ENCODE measurements at regions not wholly inside any gene's neighbourhood (a gene's known extent, or its start where the extent isn't known, plus 50 kb on each side); places are given as distances from the start of the nearest gene placed in this dataset.
"Not testable (repeated sequence)": the region's sequence is repeated elsewhere in the genome, so short reads cannot be mapped to it uniquely, and the experiment has no call there.

GRCh38 chrX:25762656-25763055, 375.5 kb upstream of the MAGEB18 start:
- FAIRE-seq = peak; percentile 78
- no peak for ATAC-seq

GRCh38 chrX:25771853-25772252, 366.3 kb upstream of the MAGEB18 start:
- ATAC-seq; POLR2A ChIA-PET; H3K4me1 ChIP-seq; DNase-seq (ENCODE audit: low read depth in 1 of 2, low spot score in 1 of 2); FAIRE-seq; CTCF ChIA-PET; H3K9me3 ChIP-seq; H3K4me2 ChIP-seq; H3K4me3 ChIP-seq; H3K27ac ChIP-seq: not testable (repeated sequence)
- 0% methylated on average over 1 of the region's 10 CpGs for WGBS (ENCODE audit: missing lambda C conversion rate)

More at GRCh38 chrX:25762656-25763055, 375.5 kb upstream of the MAGEB18 start:
- no peaks in the 10 kb centered on the region for H3K9me3 ChIP-seq
- WGBS (ENCODE audit: missing lambda C conversion rate) = 0% methylated on average over 2 of the region's 2 CpGs
- TF ChIP-seq ZNF302 (CRISPR knock-in tag; IDR thresholded peaks at IDR 0.05) = no peak
- no peak for TF ChIP-seq MAFK (IDR thresholded peaks at IDR 0.05; ENCODE audit: partially characterized antibody)
- TF ChIP-seq JUN (IDR thresholded peaks at IDR 0.05) = no peak
- TF ChIP-seq CHD2 (IDR thresholded peaks at IDR 0.05; ENCODE audit: low read length, partially characterized antibody) = no peak
- TF ChIP-seq CHD4 (IDR thresholded peaks at IDR 0.05; ENCODE audit: borderline replicate concordance) = no peak
- TF ChIP-seq RNF2 (IDR thresholded peaks at IDR 0.05; ENCODE audit: borderline replicate concordance, low read depth) = no peak
- no peak for TF ChIP-seq RAD21 (conservative IDR thresholded peaks at IDR 0.05 in 1 of 2, IDR thresholded peaks at IDR 0.05 in 1 of 2)
- TF ChIP-seq GATA3 (IDR thresholded peaks at IDR 0.05; ENCODE audit: borderline replicate concordance) = no peak
- no peak for TF ChIP-seq JUNB (IDR thresholded peaks at IDR 0.05)
- no peak for TF ChIP-seq MAZ (IDR thresholded peaks at IDR 0.05; ENCODE audit: borderline replicate concordance, low read depth, low read length)
- CTCF ChIA-PET = no interaction called here
- POLR2A ChIA-PET = no interaction called here
- no peak overlapping the region for H3K27ac ChIP-seq
- no peak overlapping the region for H3K4me2 ChIP-seq
- H3K4me1 ChIP-seq = no peaks in the 10 kb centered on the region
- H3K4me3 ChIP-seq = no peak overlapping the region
- no peak for DNase-seq (ENCODE audit: low read depth in 1 of 2, low spot score in 1 of 2)

DNA sequence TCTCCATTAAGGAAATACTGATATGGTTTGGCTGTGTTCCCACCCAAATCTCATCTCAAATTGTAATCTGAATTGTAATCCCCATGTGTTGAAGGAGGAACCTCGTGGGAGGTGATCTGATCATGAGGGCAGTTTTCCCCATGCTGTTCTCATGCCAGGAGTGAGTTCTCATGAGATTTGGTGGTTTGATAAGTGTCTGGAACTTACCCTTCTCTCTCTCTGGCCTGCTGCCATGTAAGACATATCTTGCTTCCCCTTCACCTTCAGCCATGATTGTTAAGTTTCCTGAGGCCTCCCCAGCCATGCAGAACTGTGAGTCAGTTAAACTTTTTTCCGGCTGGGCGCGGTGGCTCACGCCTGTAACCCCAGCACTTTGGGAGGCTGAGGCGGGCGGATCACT, 340.3 kb upstream of the MAGEB18 start:
- H3K9me3 ChIP-seq; ATAC-seq; H3K27ac ChIP-seq; POLR2A ChIA-PET; FAIRE-seq; CTCF ChIA-PET; H3K4me1 ChIP-seq; DNase-seq (ENCODE audit: low read depth in 1 of 2, low spot score in 1 of 2); H3K4me2 ChIP-seq; H3K4me3 ChIP-seq: not testable (repeated sequence)
- 55% methylated on average over 5 of the region's 7 CpGs for WGBS (ENCODE audit: missing lambda C conversion rate)

DNA sequence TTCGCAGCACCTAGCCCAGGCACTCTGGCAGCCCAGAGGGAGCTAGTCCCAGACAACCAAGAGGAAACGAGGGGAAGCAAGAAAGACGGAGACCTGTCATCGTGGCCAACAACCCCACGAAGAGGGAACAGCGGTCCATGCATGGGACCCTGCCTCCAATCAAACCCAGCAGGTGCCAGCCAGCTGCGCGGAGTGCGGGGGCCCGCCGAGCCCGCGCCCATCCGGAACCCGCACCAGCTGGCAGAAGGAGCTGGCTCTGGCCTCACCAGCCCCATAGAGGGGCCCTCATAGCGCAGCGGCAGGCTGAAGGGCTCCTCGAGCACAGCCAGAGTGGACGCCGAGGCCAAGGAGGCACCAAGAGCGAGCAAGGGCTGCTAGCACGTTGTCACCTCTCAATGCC, 332.4 kb upstream of the MAGEB18 start:
- FAIRE-seq (no peak), ATAC-seq (no peak), DNase-seq (ENCODE audit: low read depth in 1 of 2, low spot score in 1 of 2) (no peak)
- WGBS (ENCODE audit: missing lambda C conversion rate) = 23% methylated on average over 7 of the region's 22 CpGs
- no peak overlapping the region for H3K27ac ChIP-seq
- TF ChIP-seq ZNF302 (CRISPR knock-in tag; IDR thresholded peaks at IDR 0.05) (no peak), PHF8 (IDR thresholded peaks at IDR 0.05; ENCODE audit: borderline replicate concordance, low read depth) (no peak), MAFK (IDR thresholded peaks at IDR 0.05; ENCODE audit: partially characterized antibody) (no peak), PBX3 (IDR thresholded peaks at IDR 0.05) (no peak), RNF2 (IDR thresholded peaks at IDR 0.05; ENCODE audit: borderline replicate concordance, low read depth) (no peak), RARB (CRISPR knock-in tag; IDR thresholded peaks at IDR 0.05) (no peak), ZFP36 (IDR thresholded peaks at IDR 0.05; ENCODE audit: borderline replicate concordance, partially characterized antibody) (no peak), TP53 (CRISPR knock-in tag; IDR thresholded peaks at IDR 0.05) (no peak), CBX2 (IDR thresholded peaks at IDR 0.05; ENCODE audit: borderline replicate concordance, low read depth) (no peak), POLR2AphosphoS2 (conservative IDR thresholded peaks at IDR 0.05; ENCODE audit: low read length) (no peak), FOSB (CRISPR knock-in tag; IDR thresholded peaks at IDR 0.05) (no peak), BHLHE40 (IDR thresholded peaks at IDR 0.05; ENCODE audit: low read depth, low read length) (no peak), ATOH8 (CRISPR knock-in tag; IDR thresholded peaks at IDR 0.05; ENCODE audit: low read depth) (no peak), GATA3 (IDR thresholded peaks at IDR 0.05; ENCODE audit: borderline replicate concordance) (no peak), RAD21 (conservative IDR thresholded peaks at IDR 0.05 in 1 of 2, IDR thresholded peaks at IDR 0.05 in 1 of 2) (no peak), RCOR1 (IDR thresholded peaks at IDR 0.05; ENCODE audit: low read depth, low read length) (no peak), CTCF (IDR thresholded peaks at IDR 0.05) (no peak)
- TF ChIP-seq, protein P1, sequence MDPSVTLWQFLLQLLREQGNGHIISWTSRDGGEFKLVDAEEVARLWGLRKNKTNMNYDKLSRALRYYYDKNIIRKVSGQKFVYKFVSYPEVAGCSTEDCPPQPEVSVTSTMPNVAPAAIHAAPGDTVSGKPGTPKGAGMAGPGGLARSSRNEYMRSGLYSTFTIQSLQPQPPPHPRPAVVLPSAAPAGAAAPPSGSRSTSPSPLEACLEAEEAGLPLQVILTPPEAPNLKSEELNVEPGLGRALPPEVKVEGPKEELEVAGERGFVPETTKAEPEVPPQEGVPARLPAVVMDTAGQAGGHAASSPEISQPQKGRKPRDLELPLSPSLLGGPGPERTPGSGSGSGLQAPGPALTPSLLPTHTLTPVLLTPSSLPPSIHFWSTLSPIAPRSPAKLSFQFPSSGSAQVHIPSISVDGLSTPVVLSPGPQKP (IDR thresholded peaks at IDR 0.05; ENCODE audit: low read depth, low read length) = no peak
- no peak overlapping the region for H3K4me2 ChIP-seq
- no peaks in the 10 kb centered on the region for H3K9me3 ChIP-seq
- CTCF ChIA-PET = no interaction called here
- no peaks in the 10 kb centered on the region for H3K4me1 ChIP-seq
- H3K4me3 ChIP-seq = no peak overlapping the region
- POLR2A ChIA-PET = no interaction called here
